ENCODE measurements at regions not wholly inside any gene's neighbourhood (a gene's known extent, or its start where the extent isn't known, plus 50 kb on each side); places are given as distances from the start of the nearest gene placed in this dataset.

DNA sequence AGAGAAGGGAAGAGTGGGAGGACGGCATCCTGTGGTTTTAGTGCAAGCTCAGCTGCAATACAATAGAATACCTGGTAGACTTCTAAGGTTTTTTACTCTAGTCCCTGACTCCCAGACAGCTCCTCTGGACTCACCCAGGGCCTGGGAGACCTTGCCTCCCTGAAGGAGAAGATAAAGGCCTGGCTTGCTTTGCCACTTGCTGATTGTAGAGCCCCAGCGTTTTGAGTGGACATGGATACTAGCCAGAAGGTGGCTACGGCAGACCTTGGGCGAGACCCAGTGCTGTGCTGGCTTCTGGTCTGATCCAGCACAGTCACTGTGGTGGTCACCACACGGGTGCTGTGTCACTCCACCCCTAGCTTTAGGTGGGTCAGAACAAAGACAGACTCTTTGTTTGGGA, 72.2 kb upstream of the TTC14 start:
- Histone ChIP-seq H3K4me1 (no peaks in the 10 kb centered on the region), H3K4me3 (ENCODE audit: low read depth, low read length) (no peak overlapping the region), H3K27me3 (replicated peaks; ENCODE audit: control insufficient read depth, insufficient read depth, low read length) (no peaks in the 10 kb centered on the region), H3K9me3 (no peaks in the 10 kb centered on the region), H3K36me3 (ENCODE audit: control insufficient read depth, insufficient read depth, low read length) (no peaks in the 10 kb centered on the region)
- no peak for TF ChIP-seq CTCF (IDR thresholded peaks at IDR 0.05; ENCODE audit: insufficient read depth in 1 of 2, low read depth in 1 of 2, low read length in 1 of 2, severe bottlenecking in 1 of 2, unreplicated experiment in 1 of 2)
- H3K4me3 Mint-ChIP-seq (ENCODE audit: unreplicated experiment) = no peak overlapping the region
- H3K4me1 Mint-ChIP-seq (ENCODE audit: low read depth, unreplicated experiment) = no peaks in the 10 kb centered on the region
- no peaks in the 10 kb centered on the region for H3K9me3 Mint-ChIP-seq (ENCODE audit: unreplicated experiment)
- no peak for DNase-seq
- no peak overlapping the region for H3K27ac Mint-ChIP-seq (ENCODE audit: unreplicated experiment)
- intact Hi-C loops (cut with micrococcal nuclease; ENCODE audit: unreplicated experiment) = no loop called here
- H3K36me3 Mint-ChIP-seq (ENCODE audit: insufficient read depth, unreplicated experiment) = no peaks in the 10 kb centered on the region
- H3K27me3 Mint-ChIP-seq (ENCODE audit: insufficient read depth, unreplicated experiment) = peaks cover 2% of the 10 kb centered on the region
- no TSS peak for BruUV-seq (replicated peaks)
- ChIA-PET CTCF (no interaction called here), POLR2A (no interaction called here)

- no peak overlapping the region for H3K27ac Mint-ChIP-seq (ENCODE audit: unreplicated experiment)
- Histone ChIP-seq H3K9me3 (no peaks in the 10 kb centered on the region), H3K36me3 (ENCODE audit: control insufficient read depth, insufficient read depth, low read length) (no peaks in the 10 kb centered on the region), H3K4me1 (no peaks in the 10 kb centered on the region), H3K27me3 (replicated peaks; ENCODE audit: control insufficient read depth, insufficient read depth, low read length) (no peaks in the 10 kb centered on the region), H3K4me3 (ENCODE audit: low read depth, low read length) (no peak overlapping the region)
- intact Hi-C loops (cut with micrococcal nuclease; ENCODE audit: unreplicated experiment) = no loop called here
- no peak for TF ChIP-seq CTCF (IDR thresholded peaks at IDR 0.05; ENCODE audit: insufficient read depth in 1 of 2, low read depth in 1 of 2, low read length in 1 of 2, severe bottlenecking in 1 of 2, unreplicated experiment in 1 of 2)
- ChIA-PET POLR2A (no interaction called here), CTCF (no interaction called here)
- no peaks in the 10 kb centered on the region for H3K9me3 Mint-ChIP-seq (ENCODE audit: unreplicated experiment)
- H3K4me3 Mint-ChIP-seq (ENCODE audit: unreplicated experiment) = no peak overlapping the region
- BruUV-seq (replicated peaks) = no TSS peak
- no peaks in the 10 kb centered on the region for H3K36me3 Mint-ChIP-seq (ENCODE audit: insufficient read depth, unreplicated experiment)
- DNase-seq = no peak
- H3K27me3 Mint-ChIP-seq (ENCODE audit: insufficient read depth, unreplicated experiment) = peaks cover 2% of the 10 kb centered on the region
- H3K4me1 Mint-ChIP-seq (ENCODE audit: low read depth, unreplicated experiment) = no peaks in the 10 kb centered on the region
Observed at GRCh38 chr3:180530276-180530675, 71.7 kb upstream of the TTC14 start.

- ChIA-PET CTCF (no interaction called here), POLR2A (no interaction called here)
- Histone ChIP-seq H3K4me1 (no peaks in the 10 kb centered on the region), H3K9me3 (no peaks in the 10 kb centered on the region), H3K4me3 (ENCODE audit: low read depth, low read length) (no peak overlapping the region), H3K27me3 (replicated peaks; ENCODE audit: control insufficient read depth, insufficient read depth, low read length) (no peaks in the 10 kb centered on the region), H3K36me3 (ENCODE audit: control insufficient read depth, insufficient read depth, low read length) (no peaks in the 10 kb centered on the region)
- no peak for TF ChIP-seq CTCF (IDR thresholded peaks at IDR 0.05; ENCODE audit: insufficient read depth in 1 of 2, low read depth in 1 of 2, low read length in 1 of 2, severe bottlenecking in 1 of 2, unreplicated experiment in 1 of 2)
- H3K4me1 Mint-ChIP-seq (ENCODE audit: low read depth, unreplicated experiment) = no peaks in the 10 kb centered on the region
- intact Hi-C loops (cut with micrococcal nuclease; ENCODE audit: unreplicated experiment) = no loop called here
- H3K27me3 Mint-ChIP-seq (ENCODE audit: insufficient read depth, unreplicated experiment) = peaks cover 2% of the 10 kb centered on the region
- BruUV-seq (replicated peaks) = no TSS peak
- H3K4me3 Mint-ChIP-seq (ENCODE audit: unreplicated experiment) = no peak overlapping the region
- no peaks in the 10 kb centered on the region for H3K36me3 Mint-ChIP-seq (ENCODE audit: insufficient read depth, unreplicated experiment)
- H3K9me3 Mint-ChIP-seq (ENCODE audit: unreplicated experiment) = no peaks in the 10 kb centered on the region
- no peak overlapping the region for H3K27ac Mint-ChIP-seq (ENCODE audit: unreplicated experiment)
- no peak for DNase-seq
Observed at GRCh38 chr3:180531303-180532278, 70.4 kb upstream of the TTC14 start.

Measured in Caco-2 (cell line).